ENCODE measurements at regions not wholly inside any gene's neighbourhood (a gene's known extent, or its start where the extent isn't known, plus 50 kb on each side); places are given as distances from the start of the nearest gene placed in this dataset.

DNA sequence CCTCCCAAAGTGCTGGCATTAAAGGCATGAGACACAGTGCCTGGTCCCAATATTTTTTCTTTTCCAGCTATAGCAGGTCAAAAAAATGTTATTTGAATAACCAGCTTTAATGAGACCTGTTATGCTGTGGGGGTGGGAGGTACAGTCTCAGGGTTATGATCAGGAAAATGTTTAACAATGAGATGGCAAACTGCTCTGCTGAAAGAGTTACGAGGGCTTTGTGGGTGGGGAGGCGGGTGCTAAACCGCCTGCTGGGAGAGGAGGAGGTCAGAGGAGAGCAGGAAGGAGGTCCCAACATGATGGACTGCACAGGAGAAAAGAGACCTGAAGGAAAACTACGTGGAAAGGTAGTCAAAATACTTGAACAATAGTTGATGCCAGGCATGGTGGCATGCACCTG, 126.0 kb upstream of the B3GALT2 start:
- no peak overlapping the region for H3K9ac ChIP-seq (ENCODE audit: low read depth, low read length, poor library complexity, severe bottlenecking)

DNA sequence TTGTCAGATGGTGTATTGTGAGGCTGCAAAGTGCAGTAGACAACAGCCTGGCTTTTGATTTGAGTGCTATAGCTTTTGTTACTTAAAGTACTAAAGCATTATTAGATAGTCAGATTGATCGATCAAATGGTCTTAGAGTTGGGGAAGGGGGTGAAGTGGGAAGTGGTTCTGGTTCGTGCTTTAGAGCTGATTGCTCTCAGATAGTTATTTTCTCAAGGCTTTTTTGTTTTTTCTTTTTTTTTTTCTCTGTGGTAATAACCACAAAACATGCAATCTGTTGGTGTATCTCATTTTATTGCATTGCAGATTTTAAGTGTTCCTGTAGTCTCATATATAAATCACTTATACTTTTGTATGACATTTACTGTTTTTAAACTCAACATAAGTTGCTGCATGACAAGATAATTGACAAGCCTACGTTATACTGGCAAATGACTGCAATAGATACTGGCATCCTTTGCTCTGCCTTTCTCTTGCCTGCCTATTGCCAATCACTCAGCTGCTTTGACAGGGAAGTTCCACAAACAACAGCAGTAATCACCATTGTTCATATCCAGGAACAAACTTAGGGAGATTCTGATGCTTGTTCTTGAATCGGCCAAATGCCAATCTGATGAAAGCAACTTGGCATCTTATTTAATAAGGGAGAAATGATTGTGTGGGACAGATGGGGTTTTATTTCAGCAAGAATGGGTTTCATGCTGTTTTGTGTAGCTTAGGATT, 125.0 kb upstream of the B3GALT2 start:
- Histone ChIP-seq H3K9ac (ENCODE audit: low read depth, low read length, poor library complexity, severe bottlenecking) (no peak overlapping the region), H2AFZ (ENCODE audit: low read length) (no peak overlapping the region), H4K20me1 (ENCODE audit: insufficient read depth, low read length, poor library complexity, severe bottlenecking) (no peaks in the 10 kb centered on the region), H3K36me3 (ENCODE audit: insufficient read depth, low read length) (no peaks in the 10 kb centered on the region), H3K79me2 (ENCODE audit: insufficient read depth, low read length) (no peaks in the 10 kb centered on the region), H3K4me3 (ENCODE audit: low read length, poor library complexity, severe bottlenecking) (no peak overlapping the region), H3K27me3 (ENCODE audit: insufficient read depth, low read length, poor library complexity, severe bottlenecking) (peaks cover 3% of the 10 kb centered on the region), H3K9me2 (replicated peaks; ENCODE audit: low read depth, low read length) (no peaks in the 10 kb centered on the region), H3K4me2 (ENCODE audit: low read depth, low read length, poor library complexity, severe bottlenecking) (no peak overlapping the region), H3K4me1 (ENCODE audit: insufficient read depth, low read length, poor library complexity, severe bottlenecking) (peaks cover 6% of the 10 kb centered on the region), H3K9me3 (ENCODE audit: insufficient read depth, low read depth, low read length) (no peaks in the 10 kb centered on the region), H3F3A (ENCODE audit: low read depth) (no peaks in the 10 kb centered on the region)
- no peak for TF ChIP-seq EZH2phosphoT487 (IDR thresholded peaks at IDR 0.05; ENCODE audit: borderline replicate concordance)
- TF ChIP-seq, protein P1, sequence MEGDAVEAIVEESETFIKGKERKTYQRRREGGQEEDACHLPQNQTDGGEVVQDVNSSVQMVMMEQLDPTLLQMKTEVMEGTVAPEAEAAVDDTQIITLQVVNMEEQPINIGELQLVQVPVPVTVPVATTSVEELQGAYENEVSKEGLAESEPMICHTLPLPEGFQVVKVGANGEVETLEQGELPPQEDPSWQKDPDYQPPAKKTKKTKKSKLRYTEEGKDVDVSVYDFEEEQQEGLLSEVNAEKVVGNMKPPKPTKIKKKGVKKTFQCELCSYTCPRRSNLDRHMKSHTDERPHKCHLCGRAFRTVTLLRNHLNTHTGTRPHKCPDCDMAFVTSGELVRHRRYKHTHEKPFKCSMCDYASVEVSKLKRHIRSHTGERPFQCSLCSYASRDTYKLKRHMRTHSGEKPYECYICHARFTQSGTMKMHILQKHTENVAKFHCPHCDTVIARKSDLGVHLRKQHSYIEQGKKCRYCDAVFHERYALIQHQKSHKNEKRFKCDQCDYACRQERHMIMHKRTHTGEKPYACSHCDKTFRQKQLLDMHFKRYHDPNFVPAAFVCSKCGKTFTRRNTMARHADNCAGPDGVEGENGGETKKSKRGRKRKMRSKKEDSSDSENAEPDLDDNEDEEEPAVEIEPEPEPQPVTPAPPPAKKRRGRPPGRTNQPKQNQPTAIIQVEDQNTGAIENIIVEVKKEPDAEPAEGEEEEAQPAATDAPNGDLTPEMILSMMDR (conservative IDR thresholded peaks at IDR 0.05; ENCODE audit: low read length): no peak

More for the DNA sequence above, 126.0 kb upstream of the B3GALT2 start:
- TF ChIP-seq, protein P1 (conservative IDR thresholded peaks at IDR 0.05; ENCODE audit: low read length): no peak
- no peak for TF ChIP-seq EZH2phosphoT487 (IDR thresholded peaks at IDR 0.05; ENCODE audit: borderline replicate concordance)
- Histone ChIP-seq H3K4me3 (ENCODE audit: low read length, poor library complexity, severe bottlenecking) (no peak overlapping the region), H3K4me1 (ENCODE audit: insufficient read depth, low read length, poor library complexity, severe bottlenecking) (peaks cover 6% of the 10 kb centered on the region), H4K20me1 (ENCODE audit: insufficient read depth, low read length, poor library complexity, severe bottlenecking) (no peaks in the 10 kb centered on the region), H3K36me3 (ENCODE audit: insufficient read depth, low read length) (no peaks in the 10 kb centered on the region), H2AFZ (ENCODE audit: low read length) (no peak overlapping the region), H3K79me2 (ENCODE audit: insufficient read depth, low read length) (no peaks in the 10 kb centered on the region), H3K27me3 (ENCODE audit: insufficient read depth, low read length, poor library complexity, severe bottlenecking) (peaks cover 3% of the 10 kb centered on the region), H3F3A (ENCODE audit: low read depth) (no peaks in the 10 kb centered on the region), H3K4me2 (ENCODE audit: low read depth, low read length, poor library complexity, severe bottlenecking) (no peak overlapping the region), H3K9me3 (ENCODE audit: insufficient read depth, low read depth, low read length) (no peaks in the 10 kb centered on the region), H3K9me2 (replicated peaks; ENCODE audit: low read depth, low read length) (no peaks in the 10 kb centered on the region)

DNA sequence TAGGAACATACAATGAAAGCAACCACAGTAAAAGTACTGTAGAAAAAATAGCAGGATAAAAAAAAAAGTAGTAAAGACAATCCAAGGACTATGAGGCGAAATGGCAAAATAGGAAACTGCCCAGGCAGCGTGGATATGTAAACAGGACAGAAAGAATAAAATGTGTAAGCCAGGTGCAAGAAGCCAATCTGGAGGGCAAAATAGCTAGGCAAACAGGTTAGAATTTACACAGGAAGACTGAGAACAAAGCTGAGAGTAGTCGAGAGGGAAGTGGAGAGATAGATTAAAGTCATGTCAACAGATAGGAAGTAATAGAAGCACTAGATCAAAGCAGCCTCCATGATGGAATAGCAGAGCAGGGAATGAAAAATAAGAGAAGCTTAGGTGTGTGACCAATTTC, 124.2 kb upstream of the B3GALT2 start:
- H2AFZ ChIP-seq (ENCODE audit: low read length): no peak overlapping the region
- peak overlapping the region; percentile 8 for H3K4me2 ChIP-seq (ENCODE audit: low read depth, low read length, poor library complexity, severe bottlenecking)
- H3K36me3 ChIP-seq (ENCODE audit: insufficient read depth, low read length): no peaks in the 10 kb centered on the region
- H4K20me1 ChIP-seq (ENCODE audit: insufficient read depth, low read length, poor library complexity, severe bottlenecking): no peaks in the 10 kb centered on the region
- H3K4me3 ChIP-seq (ENCODE audit: low read length, poor library complexity, severe bottlenecking): no peak overlapping the region
- H3K9me3 ChIP-seq (ENCODE audit: insufficient read depth, low read depth, low read length): no peaks in the 10 kb centered on the region
- H3K9me2 ChIP-seq (replicated peaks; ENCODE audit: low read depth, low read length): no peaks in the 10 kb centered on the region
- no peak for TF ChIP-seq EZH2phosphoT487 (IDR thresholded peaks at IDR 0.05; ENCODE audit: borderline replicate concordance)
- TF ChIP-seq, protein P1 (conservative IDR thresholded peaks at IDR 0.05; ENCODE audit: low read length): no peak
- H3K4me1 ChIP-seq (ENCODE audit: insufficient read depth, low read length, poor library complexity, severe bottlenecking): peaks cover 6% of the 10 kb centered on the region
- H3K9ac ChIP-seq (ENCODE audit: low read depth, low read length, poor library complexity, severe bottlenecking): no peak overlapping the region
- no peaks in the 10 kb centered on the region for H3K79me2 ChIP-seq (ENCODE audit: insufficient read depth, low read length)
- no peaks in the 10 kb centered on the region for H3F3A ChIP-seq (ENCODE audit: low read depth)
- peaks cover 3% of the 10 kb centered on the region for H3K27me3 ChIP-seq (ENCODE audit: insufficient read depth, low read length, poor library complexity, severe bottlenecking)

All from Loucy (cell line).